ENCODE measurements at regions not wholly inside any gene's neighbourhood (a gene's known extent, or its start where the extent isn't known, plus 50 kb on each side); places are given as distances from the start of the nearest gene placed in this dataset.
A peak's percentile ranks its signal among the peaks of the same experiment; 100 is the strongest.

DNA sequence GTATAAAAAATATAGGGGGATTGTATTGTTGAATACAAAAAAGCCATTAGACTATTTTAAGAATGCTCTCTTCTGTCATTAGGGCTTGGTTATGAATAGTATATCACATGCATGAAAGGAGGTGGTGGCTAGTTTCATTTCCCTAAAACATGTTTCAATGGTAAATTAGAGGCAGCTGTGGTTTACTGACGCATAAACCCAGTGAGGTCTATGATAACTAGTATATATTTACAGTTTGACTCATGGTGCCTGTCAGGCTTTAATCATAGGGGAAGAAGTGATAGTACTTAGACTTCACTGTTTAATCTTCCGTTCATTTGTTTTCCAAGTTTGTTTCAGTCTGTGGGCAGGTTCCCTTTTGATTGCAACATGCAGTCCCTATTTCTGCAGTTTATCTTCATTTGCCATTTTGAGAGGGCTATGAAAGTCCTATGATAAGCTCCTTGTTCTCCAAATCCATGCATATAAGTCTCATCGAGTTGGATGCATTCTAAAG is 55.1 kb upstream of the MAP4K3 start (continued):
- TF ChIP-seq ZNF33A (CRISPR knock-in tag; IDR thresholded peaks at IDR 0.05; ENCODE audit: borderline replicate concordance) (no peak), ZNF577 (CRISPR knock-in tag; IDR thresholded peaks at IDR 0.05; ENCODE audit: borderline replicate concordance, low read depth) (no peak), SMC3 (IDR thresholded peaks at IDR 0.05; ENCODE audit: low read length) (no peak), ZBTB42 (CRISPR knock-in tag; IDR thresholded peaks at IDR 0.05) (no peak), SMYD3 (CRISPR knock-in tag; IDR thresholded peaks at IDR 0.05) (no peak), GATA4 (IDR thresholded peaks at IDR 0.05; ENCODE audit: borderline replicate concordance, low read depth) (peak; percentile 76; the same call in 1 of the 2 replicates), KDM5B (CRISPR knock-in tag; IDR thresholded peaks at IDR 0.05; ENCODE audit: borderline replicate concordance) (no peak), ZNF224 (CRISPR knock-in tag; IDR thresholded peaks at IDR 0.05) (no peak), RELA (CRISPR knock-in tag; IDR thresholded peaks at IDR 0.05) (no peak), GPBP1L1 (CRISPR knock-in tag; IDR thresholded peaks at IDR 0.05) (no peak), CC2D1A (CRISPR knock-in tag; IDR thresholded peaks at IDR 0.05) (no peak), MZF1 (CRISPR knock-in tag; IDR thresholded peaks at IDR 0.05; ENCODE audit: borderline replicate concordance) (no peak), HNRNPK (IDR thresholded peaks at IDR 0.05; ENCODE audit: low read depth, low read length, poor library complexity, severe bottlenecking) (no peak), ZNF282 (IDR thresholded peaks at IDR 0.05; ENCODE audit: partially characterized antibody) (no peak), ZNF207 (IDR thresholded peaks at IDR 0.05; ENCODE audit: borderline replicate concordance) (no peak), ZNF281 (CRISPR knock-in tag; IDR thresholded peaks at IDR 0.05; ENCODE audit: borderline replicate concordance) (no peak), CREM (IDR thresholded peaks at IDR 0.05) (peak; percentile 78), CREM (CRISPR knock-in tag; IDR thresholded peaks at IDR 0.05) (no peak), HMGA1 (CRISPR knock-in tag; conservative IDR thresholded peaks at IDR 0.05) (no peak), ZFP37 (CRISPR knock-in tag; IDR thresholded peaks at IDR 0.05; ENCODE audit: borderline replicate concordance) (no peak), SP5 (CRISPR knock-in tag; IDR thresholded peaks at IDR 0.05; ENCODE audit: borderline replicate concordance, low read depth) (peak; percentile 21; the same call in 1 of the 2 replicates), ZGPAT (CRISPR knock-in tag; IDR thresholded peaks at IDR 0.05) (peak; percentile 71)
- TF ChIP-seq, protein P1, sequence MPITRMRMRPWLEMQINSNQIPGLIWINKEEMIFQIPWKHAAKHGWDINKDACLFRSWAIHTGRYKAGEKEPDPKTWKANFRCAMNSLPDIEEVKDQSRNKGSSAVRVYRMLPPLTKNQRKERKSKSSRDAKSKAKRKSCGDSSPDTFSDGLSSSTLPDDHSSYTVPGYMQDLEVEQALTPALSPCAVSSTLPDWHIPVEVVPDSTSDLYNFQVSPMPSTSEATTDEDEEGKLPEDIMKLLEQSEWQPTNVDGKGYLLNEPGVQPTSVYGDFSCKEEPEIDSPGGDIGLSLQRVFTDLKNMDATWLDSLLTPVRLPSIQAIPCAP (CRISPR knock-in tag; IDR thresholded peaks at IDR 0.05; ENCODE audit: low read depth) = no peak
